ENCODE measurements at regions not wholly inside any gene's neighbourhood (a gene's known extent, or its start where the extent isn't known, plus 50 kb on each side); places are given as distances from the start of the nearest gene placed in this dataset.

GRCh38 chr3:137282871-137283270 lies 325.1 kb downstream of the IL20RB start:
- TF ChIP-seq CTCF (conservative IDR thresholded peaks at IDR 0.05; ENCODE audit: low read length) (no peak), EZH2phosphoT487 (IDR thresholded peaks at IDR 0.05; ENCODE audit: borderline replicate concordance) (no peak)
